Endothelial cell of umbilical vein (primary cell): ENCODE measurements at regions not wholly inside any gene's neighbourhood (a gene's known extent, or its start where the extent isn't known, plus 50 kb on each side); places are given as distances from the start of the nearest gene placed in this dataset.

ENCODE experiments used
- BruUV-seq: library from RNA; stranded (reverse); fragments of 400-500 nt; replicated peaks from 2 replicates; lab custom pipeline; 2021; lab: Mats Ljungman, UMichigan
- CTCF ChIA-PET: fragments of 300-600, 350-600 bp; sonication (Branson Sonifier 250); formaldehyde crosslinking; loops from one replicate; lab custom pipeline; 2021; ENCODE audit warnings: antibody characterized with exemption, inconsistent platforms; lab: Charles Lee
- POLR2A ChIA-PET: fragments of 300-600, 350-600 bp; sonication (Branson Sonifier 250); formaldehyde crosslinking; loops from one replicate; lab custom pipeline; 2021; ENCODE audit warnings: antibody characterized with exemption, inconsistent platforms; lab: Charles Lee
- DNase-seq: peaks from one replicate; pipeline ENCODE4 v3.0.0-alpha.2; 2011; ENCODE audit warnings: low read depth, low spot score
- FAIRE-seq: peaks from 2 replicates; lab custom pipeline; 2011; peaks lifted over from hg19 to GRCh38; lab: Jason Lieb, UNC
- H2AFZ ChIP-seq: 2 replicates; pipeline ENCODE4 v1.6.0; 2012; ENCODE audit warnings: low read depth, low read length, control low read depth, inconsistent platforms
- H3K27ac ChIP-seq: 2 replicates; pipeline ENCODE4 v1.5.1; 2011; ENCODE audit warnings: low read depth, mild to moderate bottlenecking, control low read depth, low read length, moderate library complexity; ENCODE audit not compliant: insufficient read depth
- H3K27me3 ChIP-seq, 2 experiments: 2 replicates each; pipeline versions ENCODE4 v1.6.0 to v1.6.1; 2011; ENCODE audit warnings: low read length in 2 of 2, mixed read lengths in 1 of 2; ENCODE audit not compliant: control insufficient read depth in 2 of 2, insufficient read depth in 2 of 2
- H3K36me3 ChIP-seq, 2 experiments: 2 replicates in 1 of 2; 3 replicates in 1 of 2; pipeline ENCODE4 v1.5.1; 2011; ENCODE audit warnings: low read length in 2 of 2, mild to moderate bottlenecking in 1 of 2, moderate library complexity in 1 of 2; ENCODE audit not compliant: control insufficient read depth in 2 of 2, insufficient read depth in 2 of 2; ENCODE audit errors: extremely low read depth in 1 of 2
- H3K4me1 ChIP-seq: 3 replicates; pipeline ENCODE4 v1.5.1; 2011; ENCODE audit warnings: mild to moderate bottlenecking, low read length; ENCODE audit not compliant: control insufficient read depth, insufficient read depth; ENCODE audit errors: extremely low read depth
- H3K4me2 ChIP-seq: 2 replicates; pipeline ENCODE4 v1.6.1; 2011; ENCODE audit warnings: low read length, control low read depth, mixed read lengths; ENCODE audit not compliant: insufficient read depth
- H3K4me3 ChIP-seq, 3 experiments: fragments of 200-600 bp in 1 of 3; sonication (generic), shearing (Covaris generic) in 1 of 3; replicated peaks in 1 of 3; 2 replicates each; pipeline ENCODE4 v1.5.1; 2011 to 2016; ENCODE audit warnings: control low read depth in 3 of 3, low read length in 3 of 3, mild to moderate bottlenecking in 2 of 3, inconsistent platforms in 1 of 3, low read depth in 1 of 3, moderate library complexity in 1 of 3; ENCODE audit not compliant: insufficient read depth in 1 of 3
- H3K79me2 ChIP-seq: 2 replicates; pipeline ENCODE4 v1.6.0; 2012; ENCODE audit warnings: low read length, inconsistent platforms; ENCODE audit not compliant: control insufficient read depth, insufficient read depth
- H3K9ac ChIP-seq: replicated peaks from 2 replicates; pipeline ENCODE3; 2011; ENCODE audit warnings: low read length, control low read depth; ENCODE audit not compliant: insufficient read depth; ENCODE audit errors: extremely low read depth
- H3K9me1 ChIP-seq: replicated peaks from 3 replicates; pipeline ENCODE4 v1.6.0; 2011; ENCODE audit warnings: mild to moderate bottlenecking, low read length; ENCODE audit not compliant: control insufficient read depth, insufficient read depth; ENCODE audit errors: extremely low read depth
- H3K9me3 ChIP-seq: replicated peaks from 2 replicates; pipeline ENCODE4 v1.5.1; 2012; ENCODE audit warnings: low read length, inconsistent platforms; ENCODE audit not compliant: control insufficient read depth, insufficient read depth
- H4K20me1 ChIP-seq: replicated peaks from 2 replicates; pipeline ENCODE3; 2011; ENCODE audit warnings: mild to moderate bottlenecking, low read length; ENCODE audit not compliant: control insufficient read depth, insufficient read depth; ENCODE audit errors: extremely low read depth
- CTCF ChIP-seq, 2 donors: IDR thresholded peaks; 1 replicate in 1 of 2; 2 replicates in 1 of 2; pipeline ENCODE4 v1.5.1; 2011; ENCODE audit warnings: low read length in 2 of 2, mild to moderate bottlenecking in 2 of 2, moderate library complexity in 2 of 2, control low read depth in 1 of 2, inconsistent platforms in 1 of 2, low read depth in 1 of 2; ENCODE audit not compliant: insufficient read depth in 1 of 2; ENCODE audit errors: extremely low read depth in 1 of 2
- EZH2 ChIP-seq: IDR thresholded peaks from 2 replicates; pipeline ENCODE4 v1.6.1; 2012; ENCODE audit warnings: borderline replicate concordance, low read depth, mild to moderate bottlenecking, moderate library complexity, low read length, inconsistent platforms; ENCODE audit not compliant: severe bottlenecking
- FOS ChIP-seq: IDR thresholded peaks from 2 replicates; pipeline ENCODE4 v1.6.1; 2011; ENCODE audit warnings: mild to moderate bottlenecking, low read length, moderate library complexity, borderline replicate concordance; ENCODE audit not compliant: insufficient read depth
- GATA2 ChIP-seq: IDR thresholded peaks from 2 replicates; pipeline ENCODE4 v1.7.0; 2011; ENCODE audit warnings: low read depth, mild to moderate bottlenecking, moderate library complexity, mixed read lengths, low read length; ENCODE audit not compliant: insufficient read length, insufficient read depth
- JUN ChIP-seq: IDR thresholded peaks from 2 replicates; pipeline ENCODE4 v1.6.1; 2011; ENCODE audit warnings: borderline replicate concordance, low read depth; ENCODE audit not compliant: insufficient read length, insufficient read depth
- MYC ChIP-seq: IDR thresholded peaks from one replicate; pipeline ENCODE4 v1.6.1; 2011; ENCODE audit warnings: mild to moderate bottlenecking, low read depth, low read length
- POLR2A ChIP-seq: IDR thresholded peaks from 2 replicates; pipeline ENCODE4 v1.6.1; 2012; ENCODE audit warnings: low read depth, mild to moderate bottlenecking, control low read depth, low read length
- POLR2AphosphoS5 ChIP-seq: IDR thresholded peaks from 2 replicates; pipeline ENCODE4 v1.6.1; 2012; ENCODE audit warnings: low read depth, mild to moderate bottlenecking, control low read depth, low read length, moderate library complexity; ENCODE audit not compliant: insufficient read depth
- dilution Hi-C: fragments of 300-500 bp; cut with MboI; formaldehyde crosslinking; loops from one replicate; pipeline ENCODE4 v1.15.0; 2019; ENCODE audit warnings: low sequenced_read_pairs; ENCODE audit not compliant: extremely low pct_ligation_motif_present
- intact Hi-C: fragments of 100-400 bp; cut with micrococcal nuclease; formaldehyde crosslinking; loops from one replicate; pipeline ENCODE4 v1.10.0; 2022
- TF ChIP-seq, protein P1 (sequence below): IDR thresholded peaks from 2 replicates; pipeline ENCODE4 v1.6.1; 2011; ENCODE audit not compliant: insufficient read depth, insufficient read length

- DNase-seq (no peak), FAIRE-seq (no peak)
- H3K27me3 ChIP-seq = no peaks in the 10 kb centered on the region
- H2AFZ ChIP-seq = no peak overlapping the region
- no TSS peak for BruUV-seq
- H3K79me2 ChIP-seq = no peaks in the 10 kb centered on the region
- H3K9me3 ChIP-seq = no peaks in the 10 kb centered on the region
- H3K27ac ChIP-seq = no peak overlapping the region
- ChIA-PET CTCF (no interaction called here), POLR2A (no interaction called here)
- H4K20me1 ChIP-seq = no peaks in the 10 kb centered on the region
- no peak overlapping the region for H3K4me3 ChIP-seq
- H3K4me2 ChIP-seq = no peak overlapping the region
- H3K36me3 ChIP-seq = no peaks in the 10 kb centered on the region
- H3K9ac ChIP-seq = no peak overlapping the region
- dilution Hi-C loops (no loop called here), intact Hi-C loops (no loop called here)
- no peaks in the 10 kb centered on the region for H3K9me1 ChIP-seq
- H3K4me1 ChIP-seq = no peaks in the 10 kb centered on the region
- TF ChIP-seq POLR2AphosphoS5 (no peak), POLR2A (no peak), MYC (no peak), EZH2 (no peak), GATA2 (no peak), FOS (no peak), JUN (no peak), CTCF (IDR thresholded peaks at IDR 0.05; ENCODE audit: extremely low read depth in 1 of 2, insufficient read depth in 1 of 2, low read depth in 1 of 2, low read length in 2 of 2) (no peak)
- TF ChIP-seq, protein P1, sequence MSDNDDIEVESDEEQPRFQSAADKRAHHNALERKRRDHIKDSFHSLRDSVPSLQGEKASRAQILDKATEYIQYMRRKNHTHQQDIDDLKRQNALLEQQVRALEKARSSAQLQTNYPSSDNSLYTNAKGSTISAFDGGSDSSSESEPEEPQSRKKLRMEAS = no peak
Observed at GRCh38 chr7:8922726-8923125, 489.3 kb downstream of the NXPH1 start.
